ENCODE measurements at regions not wholly inside any gene's neighbourhood (a gene's known extent, or its start where the extent isn't known, plus 50 kb on each side); places are given as distances from the start of the nearest gene placed in this dataset.

DNA sequence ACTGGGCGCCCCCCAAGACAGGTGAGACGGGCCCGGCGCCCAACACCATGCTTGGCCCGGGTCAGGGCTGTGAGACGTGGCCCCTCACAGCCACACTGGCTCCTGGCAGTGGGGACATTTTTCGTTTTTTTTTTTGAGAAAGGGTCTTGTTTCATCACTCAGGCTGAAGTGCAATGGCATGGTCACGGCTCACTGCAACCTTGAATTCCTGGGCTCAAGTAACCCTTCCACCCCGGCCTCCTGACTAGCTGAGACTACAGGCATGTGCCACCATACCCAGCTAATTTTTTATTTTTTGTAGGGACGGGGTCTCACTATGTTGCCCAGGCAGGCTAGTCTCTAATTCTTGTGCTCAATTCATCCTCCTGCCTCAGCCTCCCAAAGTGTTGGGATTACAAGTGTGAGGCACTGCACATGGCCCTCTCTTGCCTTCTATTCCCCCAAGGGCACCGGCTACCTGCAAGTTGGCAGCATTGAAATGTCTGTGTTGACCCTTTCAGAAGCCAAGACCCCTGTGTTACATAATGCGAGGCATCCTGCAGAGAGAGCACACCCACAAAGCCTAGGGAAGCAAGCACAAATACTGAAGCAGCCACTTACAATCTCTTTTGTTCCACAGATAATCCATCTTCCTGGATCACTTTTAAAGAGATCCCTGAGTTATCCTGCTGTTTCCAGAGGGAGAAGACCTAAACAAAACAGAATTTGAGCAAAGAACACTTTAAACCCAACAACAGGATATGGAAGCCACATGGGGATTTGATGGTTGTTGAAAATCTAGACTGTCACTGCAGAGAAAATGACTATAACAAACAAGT lies 57.5 kb upstream of the SLC4A11 start:
- TF ChIP-seq, protein P1, sequence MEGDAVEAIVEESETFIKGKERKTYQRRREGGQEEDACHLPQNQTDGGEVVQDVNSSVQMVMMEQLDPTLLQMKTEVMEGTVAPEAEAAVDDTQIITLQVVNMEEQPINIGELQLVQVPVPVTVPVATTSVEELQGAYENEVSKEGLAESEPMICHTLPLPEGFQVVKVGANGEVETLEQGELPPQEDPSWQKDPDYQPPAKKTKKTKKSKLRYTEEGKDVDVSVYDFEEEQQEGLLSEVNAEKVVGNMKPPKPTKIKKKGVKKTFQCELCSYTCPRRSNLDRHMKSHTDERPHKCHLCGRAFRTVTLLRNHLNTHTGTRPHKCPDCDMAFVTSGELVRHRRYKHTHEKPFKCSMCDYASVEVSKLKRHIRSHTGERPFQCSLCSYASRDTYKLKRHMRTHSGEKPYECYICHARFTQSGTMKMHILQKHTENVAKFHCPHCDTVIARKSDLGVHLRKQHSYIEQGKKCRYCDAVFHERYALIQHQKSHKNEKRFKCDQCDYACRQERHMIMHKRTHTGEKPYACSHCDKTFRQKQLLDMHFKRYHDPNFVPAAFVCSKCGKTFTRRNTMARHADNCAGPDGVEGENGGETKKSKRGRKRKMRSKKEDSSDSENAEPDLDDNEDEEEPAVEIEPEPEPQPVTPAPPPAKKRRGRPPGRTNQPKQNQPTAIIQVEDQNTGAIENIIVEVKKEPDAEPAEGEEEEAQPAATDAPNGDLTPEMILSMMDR (IDR thresholded peaks at IDR 0.05): no peak
- no peak for TF ChIP-seq POLR2A (IDR thresholded peaks at IDR 0.05)

Data from body of pancreas (tissue), 4 donors.